ENCODE measurements at regions not wholly inside any gene's neighbourhood (a gene's known extent, or its start where the extent isn't known, plus 50 kb on each side); places are given as distances from the start of the nearest gene placed in this dataset.

DNA sequence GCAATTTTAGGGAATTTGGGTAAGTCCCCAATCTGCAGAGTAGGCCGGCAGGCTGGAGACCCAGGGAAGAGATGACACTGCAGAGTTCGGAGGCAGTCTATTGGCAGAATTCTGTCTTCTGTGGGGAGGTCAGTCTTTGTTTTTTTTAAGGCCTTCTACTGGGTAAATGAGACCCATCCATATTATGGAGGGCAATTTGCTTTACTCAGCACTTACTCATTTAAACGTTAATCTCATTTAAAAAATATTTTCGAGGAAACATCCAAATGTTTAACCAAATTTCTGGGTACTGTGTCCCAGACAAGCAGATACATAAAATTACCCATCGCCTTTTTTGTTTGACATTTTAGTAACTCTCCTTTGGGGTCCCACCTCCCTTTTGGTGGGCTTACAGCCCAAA is 139.5 kb downstream of the IRS1 start:
- DNase-seq: no peak
- intact Hi-C loops (cut with DNase I): no loop called here
- no peak overlapping the region for H3K4me3 ChIP-seq
- peaks cover 0 to 46% (median 19%) of the 10 kb centered on the region in 12 donors for H3K4me1 ChIP-seq
- ATAC-seq: no peak
- H3K27me3 ChIP-seq: no peaks in the 10 kb centered on the region
- H3K36me3 ChIP-seq: no peaks in the 10 kb centered on the region
- no peak for TF ChIP-seq CTCF (IDR thresholded peaks at IDR 0.05)
- TF ChIP-seq POLR2A (IDR thresholded peaks at IDR 0.05): no peak
- WGBS, 4 donors: 68 to 94% (median 79%) methylated on average over 5 of the region's 5 CpGs
- H3K9me3 ChIP-seq: no peaks in the 10 kb centered on the region
- H3K27ac ChIP-seq: peak overlapping the region in 11 of 12 donors; percentile 42 to 79 (median 71)

DNA sequence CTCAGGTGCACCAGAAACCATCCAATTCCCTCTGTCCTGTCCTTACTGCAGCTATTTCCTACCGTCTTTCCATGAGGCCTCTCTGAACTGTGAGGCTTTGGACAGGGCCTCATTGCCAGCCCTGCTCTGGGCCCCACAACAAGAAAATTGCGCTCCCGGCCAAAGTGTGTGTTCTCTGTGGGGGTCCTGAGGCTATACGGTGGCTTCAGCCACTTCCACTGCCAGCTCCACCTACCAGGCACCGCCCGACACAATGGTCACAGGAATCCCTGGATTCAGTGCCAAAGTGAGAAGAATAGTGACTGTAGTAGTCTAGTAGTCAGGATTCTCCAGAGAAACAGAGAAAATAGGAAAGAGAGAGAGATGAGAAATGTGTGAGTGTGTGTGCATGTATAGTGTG is 140.2 kb downstream of the IRS1 start:
- Histone ChIP-seq H3K4me3 (no peak overlapping the region), H3K4me1 (peaks cover 0 to 44% (median 19%) of the 10 kb centered on the region in 12 donors), H3K9me3 (no peaks in the 10 kb centered on the region), H3K27me3 (no peaks in the 10 kb centered on the region), H3K27ac (peak overlapping the region in 8 of 12 donors; percentile 6 to 77 (median 40)), H3K36me3 (no peaks in the 10 kb centered on the region)
- peak in 1 of 4 donors; percentile 10 for ATAC-seq
- intact Hi-C loops (cut with DNase I): loop anchor here in 3 of 10 donors (10.0 kb wide), 1 partner anchor 135 kb away; the partner anchor contains the start of gene IRS1 (in 3 of the 3)
- 58 to 62% (median 60%) methylated on average over 6 of the region's 6 CpGs for WGBS, 4 donors
- TF ChIP-seq CTCF (IDR thresholded peaks at IDR 0.05): no peak
- no peak for DNase-seq

DNA sequence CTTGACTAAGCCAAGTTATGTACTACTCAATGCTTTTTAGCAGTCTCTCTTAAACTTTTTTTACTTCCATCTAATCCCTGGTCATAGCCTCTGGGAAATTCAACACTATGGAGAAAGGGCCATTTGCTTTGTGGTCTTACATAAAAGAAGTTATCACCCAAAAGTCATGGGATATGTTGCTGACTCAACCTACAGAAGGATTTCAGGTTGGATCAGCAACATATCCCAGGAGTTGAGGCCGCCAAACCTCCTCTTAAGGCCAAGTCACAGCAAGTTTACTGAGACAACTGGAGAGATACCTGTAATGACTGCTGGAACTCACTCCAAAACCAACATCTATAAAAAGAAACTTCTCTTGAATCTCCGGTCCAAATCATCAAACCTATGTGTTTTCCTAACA is 141.1 kb downstream of the IRS1 start:
- WGBS, 4 donors: 39 to 50% (median 43%) methylated on average over 2 of the region's 2 CpGs
- TF ChIP-seq CTCF (IDR thresholded peaks at IDR 0.05) (no peak), POLR2A (IDR thresholded peaks at IDR 0.05) (no peak)
- Histone ChIP-seq H3K36me3 (no peaks in the 10 kb centered on the region), H3K4me1 (peaks cover 0 to 43% (median 19%) of the 10 kb centered on the region in 12 donors), H3K27ac (peak overlapping the region in 8 of 12 donors; percentile 3 to 77 (median 38)), H3K4me3 (no peak overlapping the region), H3K9me3 (no peaks in the 10 kb centered on the region), H3K27me3 (no peaks in the 10 kb centered on the region)
- DNase-seq (no peak), ATAC-seq (no peak)
- intact Hi-C loops (cut with DNase I): loop anchor here in 3 of 10 donors (10.0 kb wide), 1 partner anchor 136 kb away; the partner anchor contains the start of gene IRS1 (in 3 of the 3)

DNA sequence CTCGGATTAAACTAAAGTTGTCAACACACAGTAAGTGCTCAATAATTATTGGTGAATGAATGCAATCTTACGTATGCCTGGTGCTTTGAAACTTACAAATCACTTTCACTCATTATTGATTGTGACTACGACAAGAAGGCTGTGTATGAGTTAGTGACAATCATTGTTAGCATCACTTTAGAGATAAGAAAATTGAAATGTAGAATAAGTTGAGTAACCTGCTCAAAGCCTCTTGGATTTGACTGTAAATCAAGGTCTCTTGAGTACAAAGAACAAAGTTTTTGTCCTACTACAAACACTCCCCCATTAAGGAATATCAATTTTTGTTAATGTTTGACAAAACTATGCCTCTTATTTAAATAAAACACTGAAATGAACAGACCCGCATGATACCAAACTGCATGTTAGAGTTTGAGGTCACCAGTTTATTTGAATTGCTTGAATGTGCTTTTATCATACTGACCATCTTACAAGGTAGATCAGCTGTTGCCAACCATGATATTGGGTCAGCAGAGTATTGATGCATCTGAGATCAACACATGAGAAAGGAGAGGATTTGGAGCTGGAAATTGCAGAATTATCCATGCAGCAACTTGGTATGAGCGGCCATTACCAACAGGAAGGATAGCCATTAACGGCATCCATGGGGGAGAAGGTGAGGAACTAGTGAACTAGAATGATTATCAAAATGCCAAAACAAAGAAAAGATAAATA is 142.1 kb downstream of the IRS1 start:
- intact Hi-C loops (cut with DNase I): loop anchor here in 3 of 10 donors (10.0 kb wide), 1 partner anchor 137 kb away; the partner anchor contains the start of gene IRS1 (in 3 of the 3)
- TF ChIP-seq POLR2A (IDR thresholded peaks at IDR 0.05): no peak
- TF ChIP-seq CTCF (IDR thresholded peaks at IDR 0.05): no peak
- Histone ChIP-seq H3K36me3 (no peaks in the 10 kb centered on the region), H3K4me1 (peaks cover 0 to 44% (median 20%) of the 10 kb centered on the region in 12 donors), H3K27ac (no peak overlapping the region), H3K27me3 (no peaks in the 10 kb centered on the region), H3K9me3 (no peaks in the 10 kb centered on the region), H3K4me3 (no peak overlapping the region)
- WGBS, 4 donors: 97 to 99% (median 97%) methylated on average over 6 of the region's 6 CpGs
- no peak for ATAC-seq
- DNase-seq: no peak

Measured in heart left ventricle (tissue), 16 donors.